NCI-H146 treated with DMSO at 0.1 percent for 48 hours (cell line): ENCODE measurements at regions not wholly inside any gene's neighbourhood (a gene's known extent, or its start where the extent isn't known, plus 50 kb on each side); places are given as distances from the start of the nearest gene placed in this dataset.
"Not testable (repeated sequence)": the region's sequence is repeated elsewhere in the genome, so short reads cannot be mapped to it uniquely, and the experiment has no call there.

Source experiments
- DNase-seq: peaks from one replicate; lab custom pipeline; 2025; ENCODE audit not compliant: unreplicated experiment; lab: John Stamatoyannopoulos, UW

GRCh38 chr22:33221568-33221967 is 163.4 kb upstream of the SYN3 start:
- DNase-seq, result no peak

GRCh38 chr22:33220476-33221080 is 162.4 kb upstream of the SYN3 start:
- DNase-seq, result no peak

GRCh38 chr22:33219648-33220384 is 161.6 kb upstream of the SYN3 start:
- DNase-seq, result no peak

GRCh38 chr22:33213383-33214075 is 155.3 kb upstream of the SYN3 start:
- DNase-seq, result no peak

- peak; percentile 56 for DNase-seq
Measured at GRCh38 chr22:33209930-33210784, 152.0 kb upstream of the SYN3 start.

GRCh38 chr22:33204408-33204807 is 146.2 kb upstream of the SYN3 start:
- no peak for DNase-seq

- no peak for DNase-seq
Measured at GRCh38 chr22:33202455-33202854, 144.3 kb upstream of the SYN3 start.

GRCh38 chr22:33194529-33195077 is 136.4 kb upstream of the SYN3 start:
- DNase-seq, result no peak

GRCh38 chr22:33192156-33192555 is 134.0 kb upstream of the SYN3 start:
- DNase-seq, result no peak

GRCh38 chr22:33188326-33188725 is 130.1 kb upstream of the SYN3 start:
- DNase-seq, result peak; percentile 57

GRCh38 chr22:33186816-33187215 is 128.6 kb upstream of the SYN3 start:
- DNase-seq, result no peak

GRCh38 chr22:33180356-33180755 is 122.2 kb upstream of the SYN3 start:
- no peak for DNase-seq

GRCh38 chr22:33167998-33168790 is 110.0 kb upstream of the SYN3 start:
- no peak for DNase-seq

- no peak for DNase-seq
Measured at GRCh38 chr22:33166206-33166605, 108.0 kb upstream of the SYN3 start.

GRCh38 chr22:33163815-33164214 is 105.6 kb upstream of the SYN3 start:
- no peak for DNase-seq

GRCh38 chr22:33162196-33162595 is 104.0 kb upstream of the SYN3 start:
- no peak for DNase-seq

- no peak for DNase-seq
Measured at GRCh38 chr22:33160525-33160924, 102.3 kb upstream of the SYN3 start.

GRCh38 chr22:33154967-33155366 is 96.8 kb upstream of the SYN3 start:
- DNase-seq, result not testable (repeated sequence)

- no peak for DNase-seq
Measured at GRCh38 chr22:33149611-33150010, 91.4 kb upstream of the SYN3 start.

- DNase-seq, result no peak
Measured at GRCh38 chr22:33144721-33145120, 86.5 kb upstream of the SYN3 start.
